Peyer's patch (tissue), 4 donors: ENCODE measurements at regions not wholly inside any gene's neighbourhood (a gene's known extent, or its start where the extent isn't known, plus 50 kb on each side); places are given as distances from the start of the nearest gene placed in this dataset.

Experiments
- POLR2A ChIP-seq, 2 donors: fragments of 450-650 bp; IDR thresholded peaks; one replicate each; pipeline ENCODE4 v1.5.1; 2017; ENCODE audit warnings: antibody characterized with exemption in 2 of 2, mild to moderate bottlenecking in 2 of 2, moderate library complexity in 2 of 2
- TF ChIP-seq, protein P1 (sequence below), 6 experiments: fragments of 450-650 bp in 4 of 6; fragments of 200-600 bp in 2 of 6; sonication (generic) in 1 of 6; IDR thresholded peaks; one replicate each; pipeline ENCODE4 v1.5.1; 2017 to 2019; ENCODE audit warnings: antibody characterized with exemption in 6 of 6, mild to moderate bottlenecking in 3 of 6, moderate library complexity in 1 of 6

DNA sequence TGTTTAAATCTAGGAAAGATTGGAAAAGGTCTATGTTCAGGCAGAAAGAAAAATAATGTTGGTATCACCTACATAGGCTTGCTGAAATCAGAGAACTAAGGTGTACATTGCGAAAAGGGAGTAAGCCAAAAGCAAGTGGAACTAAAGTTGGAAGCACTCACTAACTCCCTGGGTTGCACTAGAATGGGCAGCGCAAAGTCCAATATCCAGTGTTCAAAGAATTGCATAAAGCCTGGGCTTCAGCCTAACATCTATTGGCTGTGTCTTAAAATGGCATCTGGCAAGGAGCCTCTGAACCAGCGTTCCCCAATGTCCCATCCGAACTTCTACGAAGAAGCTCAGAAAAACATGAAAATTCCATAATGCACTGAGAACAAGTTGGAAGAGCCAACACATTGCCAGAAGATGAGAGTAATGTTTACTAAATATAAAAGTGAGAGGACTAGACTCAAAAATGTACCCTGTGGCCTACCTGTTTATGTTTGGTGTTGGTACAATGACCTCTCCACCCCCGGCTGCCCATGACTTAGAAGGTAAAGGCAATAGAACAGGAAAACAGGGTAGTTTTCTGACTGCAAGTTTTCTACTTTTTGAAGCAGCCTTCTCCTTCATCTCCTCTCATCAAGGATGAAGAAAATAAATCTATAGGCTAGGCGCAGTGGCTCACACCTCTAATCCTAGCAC lies 275.9 kb upstream of the GHITM start:
- TF ChIP-seq, protein P1, sequence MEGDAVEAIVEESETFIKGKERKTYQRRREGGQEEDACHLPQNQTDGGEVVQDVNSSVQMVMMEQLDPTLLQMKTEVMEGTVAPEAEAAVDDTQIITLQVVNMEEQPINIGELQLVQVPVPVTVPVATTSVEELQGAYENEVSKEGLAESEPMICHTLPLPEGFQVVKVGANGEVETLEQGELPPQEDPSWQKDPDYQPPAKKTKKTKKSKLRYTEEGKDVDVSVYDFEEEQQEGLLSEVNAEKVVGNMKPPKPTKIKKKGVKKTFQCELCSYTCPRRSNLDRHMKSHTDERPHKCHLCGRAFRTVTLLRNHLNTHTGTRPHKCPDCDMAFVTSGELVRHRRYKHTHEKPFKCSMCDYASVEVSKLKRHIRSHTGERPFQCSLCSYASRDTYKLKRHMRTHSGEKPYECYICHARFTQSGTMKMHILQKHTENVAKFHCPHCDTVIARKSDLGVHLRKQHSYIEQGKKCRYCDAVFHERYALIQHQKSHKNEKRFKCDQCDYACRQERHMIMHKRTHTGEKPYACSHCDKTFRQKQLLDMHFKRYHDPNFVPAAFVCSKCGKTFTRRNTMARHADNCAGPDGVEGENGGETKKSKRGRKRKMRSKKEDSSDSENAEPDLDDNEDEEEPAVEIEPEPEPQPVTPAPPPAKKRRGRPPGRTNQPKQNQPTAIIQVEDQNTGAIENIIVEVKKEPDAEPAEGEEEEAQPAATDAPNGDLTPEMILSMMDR (IDR thresholded peaks at IDR 0.05) = no peak
- TF ChIP-seq POLR2A (IDR thresholded peaks at IDR 0.05) = no peak
